Esophagus (tissue), 2 donors: ENCODE measurements at regions not wholly inside any gene's neighbourhood (a gene's known extent, or its start where the extent isn't known, plus 50 kb on each side); places are given as distances from the start of the nearest gene placed in this dataset.

Source experiments
- H3K27ac ChIP-seq, 2 donors: one replicate each; pipeline ENCODE4 v1.5.1; 2013; ENCODE audit warnings: low read depth in 2 of 2, mild to moderate bottlenecking in 2 of 2, inconsistent platforms in 1 of 2, low read length in 1 of 2, moderate library complexity in 1 of 2
- H3K27me3 ChIP-seq, 2 donors: one replicate each; pipeline ENCODE4 v1.6.1; 2013; ENCODE audit warnings: low read length in 2 of 2, control low read depth in 1 of 2, mild to moderate bottlenecking in 1 of 2; ENCODE audit not compliant: insufficient read depth in 2 of 2, control insufficient read depth in 1 of 2
- H3K36me3 ChIP-seq, 2 donors: one replicate each; pipeline ENCODE4 v1.6.1; 2013; ENCODE audit warnings: low read length in 1 of 2; ENCODE audit not compliant: control insufficient read depth in 2 of 2, insufficient read depth in 2 of 2
- H3K4me1 ChIP-seq, 2 donors: one replicate each; pipeline ENCODE4 v1.6.1; 2013; ENCODE audit warnings: low read length in 1 of 2; ENCODE audit not compliant: control insufficient read depth in 2 of 2, insufficient read depth in 2 of 2
- H3K4me3 ChIP-seq, 2 donors: one replicate each; pipeline ENCODE4 v1.5.1; 2013; ENCODE audit warnings: low read length in 2 of 2, mild to moderate bottlenecking in 2 of 2, low read depth in 1 of 2, moderate library complexity in 1 of 2
- H3K9me3 ChIP-seq, 2 donors: one replicate each; pipeline ENCODE4 v1.6.1; 2013; ENCODE audit warnings: mild to moderate bottlenecking in 2 of 2, low read depth in 1 of 2, low read length in 1 of 2, moderate library complexity in 1 of 2; ENCODE audit not compliant: control insufficient read depth in 2 of 2, insufficient read depth in 1 of 2
- WGBS, 2 donors: extraction: QIAGEN DNeasy Blood & Tissue Kit; methylation state at CpG; one replicate each; pipeline ENCODE4 v1.1.7; 2013; 5-methylcytosine and 5-hydroxymethylcytosine counted together
- donor health status: healthy with polysubstance abuse.
- donor health status: Bipolar disorder and iron deficiency.

- no peaks in the 10 kb centered on the region for H3K36me3 ChIP-seq
- H3K4me3 ChIP-seq = no peak overlapping the region
- H3K27ac ChIP-seq = no peak overlapping the region
- no peaks in the 10 kb centered on the region for H3K9me3 ChIP-seq
- WGBS, 2 donors = 96 to 97% methylated on average over 7 of the region's 7 CpGs
- peaks cover 3 to 6% of the 10 kb centered on the region in 2 donors for H3K4me1 ChIP-seq
- no peaks in the 10 kb centered on the region for H3K27me3 ChIP-seq
These were observed 68.9 kb upstream of the KDM7A start for GRCh38 chr7:140245611-140246105.

- H3K27me3 ChIP-seq = no peaks in the 10 kb centered on the region
- no peaks in the 10 kb centered on the region for H3K36me3 ChIP-seq
- WGBS, 2 donors = 26 to 35% methylated on average over 4 of the region's 4 CpGs
- H3K4me3 ChIP-seq = no peak overlapping the region
- H3K4me1 ChIP-seq = peaks cover 3 to 20% of the 10 kb centered on the region in 2 donors
- peak overlapping the region; percentile 92 to 97 for H3K27ac ChIP-seq
- no peaks in the 10 kb centered on the region for H3K9me3 ChIP-seq
These were observed 65.6 kb upstream of the KDM7A start for GRCh38 chr7:140242057-140243031.

- H3K4me3 ChIP-seq = no peak overlapping the region
- peak overlapping the region in 1 of 2 donors; percentile 78 for H3K27ac ChIP-seq
- peaks cover 3 to 20% of the 10 kb centered on the region in 2 donors for H3K4me1 ChIP-seq
- H3K36me3 ChIP-seq = no peaks in the 10 kb centered on the region
- H3K9me3 ChIP-seq = no peaks in the 10 kb centered on the region
- 61 to 62% methylated on average over 2 of the region's 2 CpGs for WGBS, 2 donors
- H3K27me3 ChIP-seq = no peaks in the 10 kb centered on the region
These were observed 62.8 kb upstream of the KDM7A start for GRCh38 chr7:140239653-140239935.

DNA sequence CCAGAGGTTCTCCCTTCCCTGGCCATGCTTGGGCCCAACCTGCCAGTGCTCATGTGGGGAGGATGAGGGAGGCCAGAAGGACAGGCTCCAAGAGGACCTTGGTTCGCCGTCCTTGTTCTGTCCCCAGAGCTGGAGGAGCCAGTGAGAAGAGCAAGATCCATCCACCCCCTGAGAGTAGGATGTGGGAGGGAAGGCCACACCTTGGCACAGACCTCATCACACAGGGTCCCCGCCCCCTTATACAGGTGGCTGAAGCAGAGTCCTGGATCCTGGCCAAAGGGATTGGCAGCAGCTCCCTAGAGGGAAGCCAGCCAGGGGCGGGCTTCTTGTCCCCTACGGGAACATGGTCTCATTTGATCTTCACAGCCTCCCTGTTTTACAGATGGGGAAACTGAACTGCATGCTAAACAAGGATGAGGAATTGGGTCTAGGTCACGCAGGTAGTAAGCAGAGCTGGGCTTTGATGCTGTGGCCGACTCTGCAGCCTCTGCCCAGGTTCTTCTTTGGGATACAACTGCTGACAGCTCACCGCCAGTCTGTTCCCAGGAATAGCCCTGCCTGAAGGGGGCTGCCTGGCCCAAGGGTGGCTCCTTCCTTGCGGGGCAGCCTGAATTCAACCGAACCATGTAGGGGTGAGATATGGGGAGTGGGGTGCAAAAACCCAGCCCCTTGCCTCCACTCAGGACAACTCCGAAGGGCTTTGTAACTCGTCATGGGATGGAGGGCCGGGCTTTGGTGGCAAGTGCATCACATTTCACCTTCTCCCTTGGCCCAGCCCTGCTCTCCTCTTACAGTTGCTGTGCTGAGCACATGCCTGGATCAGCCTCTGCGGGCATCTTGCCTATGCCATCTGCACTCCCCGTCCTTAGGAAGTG is 62.2 kb upstream of the KDM7A start:
- no peaks in the 10 kb centered on the region for H3K9me3 ChIP-seq
- WGBS, 2 donors = 57 to 59% methylated on average over 15 of the region's 15 CpGs
- H3K27me3 ChIP-seq = no peaks in the 10 kb centered on the region
- H3K4me3 ChIP-seq = no peak overlapping the region
- no peaks in the 10 kb centered on the region for H3K36me3 ChIP-seq
- peak overlapping the region in 1 of 2 donors; percentile 78 for H3K27ac ChIP-seq
- H3K4me1 ChIP-seq = peaks cover 3 to 20% of the 10 kb centered on the region in 2 donors

DNA sequence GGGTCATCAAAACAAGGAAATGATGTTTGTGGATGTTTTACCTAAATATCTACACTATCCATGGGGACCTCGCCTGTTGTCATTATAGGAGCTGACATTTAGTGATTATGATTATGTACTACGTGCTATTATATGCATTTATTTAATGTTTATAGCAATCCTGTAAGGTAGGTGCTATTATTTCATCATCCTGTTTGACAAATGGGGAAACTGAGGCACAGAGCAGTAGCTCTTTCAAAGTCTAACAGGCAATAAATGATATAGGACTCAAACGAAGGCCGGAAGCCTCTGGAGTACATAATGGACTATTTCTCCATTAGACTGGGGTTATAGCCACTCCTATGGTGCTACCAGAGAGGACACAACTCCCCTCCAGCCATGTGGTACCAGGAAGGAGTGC is 60.6 kb upstream of the KDM7A start:
- Histone ChIP-seq H3K27me3 (no peaks in the 10 kb centered on the region), H3K4me3 (no peak overlapping the region), H3K9me3 (no peaks in the 10 kb centered on the region), H3K36me3 (no peaks in the 10 kb centered on the region), H3K27ac (no peak overlapping the region), H3K4me1 (peaks cover 3 to 20% of the 10 kb centered on the region in 2 donors)
- 92 to 93% methylated on average over 4 of the region's 4 CpGs for WGBS, 2 donors

DNA sequence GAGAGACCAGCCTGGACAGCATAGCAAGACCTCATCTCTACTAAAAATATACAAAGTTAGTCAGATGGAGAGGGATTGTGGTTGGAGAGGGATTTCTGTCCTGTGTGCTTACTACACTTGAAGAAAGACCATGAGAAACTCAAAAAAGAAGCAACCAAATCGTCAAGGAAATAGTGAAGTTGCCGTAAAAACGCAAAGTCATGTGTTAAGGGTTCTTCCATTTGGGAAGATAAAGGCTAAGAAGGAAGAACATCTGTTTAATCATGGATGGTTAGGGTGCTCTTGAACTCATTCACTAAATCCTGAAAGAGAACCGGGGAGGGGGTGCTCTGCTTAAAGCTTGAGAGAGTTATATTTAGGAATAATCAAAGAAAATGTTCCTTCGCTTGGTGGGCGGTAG is 59.8 kb upstream of the KDM7A start:
- H3K4me3 ChIP-seq = no peak overlapping the region
- H3K4me1 ChIP-seq = peaks cover 3 to 17% of the 10 kb centered on the region in 2 donors
- no peak overlapping the region for H3K27ac ChIP-seq
- no peaks in the 10 kb centered on the region for H3K36me3 ChIP-seq
- H3K9me3 ChIP-seq = no peaks in the 10 kb centered on the region
- no peaks in the 10 kb centered on the region for H3K27me3 ChIP-seq
- 89 to 94% methylated on average over 6 of the region's 6 CpGs for WGBS, 2 donors

- H3K9me3 ChIP-seq = no peaks in the 10 kb centered on the region
- H3K27ac ChIP-seq = no peak overlapping the region
- H3K27me3 ChIP-seq = no peaks in the 10 kb centered on the region
- peaks cover 0 to 21% of the 10 kb centered on the region in 2 donors for H3K4me1 ChIP-seq
- no peaks in the 10 kb centered on the region for H3K36me3 ChIP-seq
- H3K4me3 ChIP-seq = no peak overlapping the region
- 89 to 90% methylated on average over 5 of the region's 5 CpGs for WGBS, 2 donors
These were observed 58.3 kb upstream of the KDM7A start for GRCh38 chr7:140235114-140235513.

- 79 to 81% methylated on average over 6 of the region's 6 CpGs for WGBS, 2 donors
- no peaks in the 10 kb centered on the region for H3K36me3 ChIP-seq
- peak overlapping the region in 1 of 2 donors; percentile 79 for H3K27ac ChIP-seq
These were observed 56.5 kb upstream of the KDM7A start for GRCh38 chr7:140232957-140233917.

More at GRCh38 chr7:140232957-140233917, 56.5 kb upstream of the KDM7A start:
- H3K4me1 ChIP-seq = peaks cover 0 to 7% of the 10 kb centered on the region in 2 donors
- no peaks in the 10 kb centered on the region for H3K27me3 ChIP-seq
- no peak overlapping the region for H3K4me3 ChIP-seq
- no peaks in the 10 kb centered on the region for H3K9me3 ChIP-seq
